Neural cell (in vitro differentiated cells): ENCODE measurements at regions not wholly inside any gene's neighbourhood (a gene's known extent, or its start where the extent isn't known, plus 50 kb on each side); places are given as distances from the start of the nearest gene placed in this dataset.
A peak's percentile ranks its signal among the peaks of the same experiment; 100 is the strongest.

Source experiments
- H2AFZ ChIP-seq: fragments of 200-600, 300-800 bp; sonication (generic), shearing (Covaris generic); 2 replicates; pipeline ENCODE4 v1.6.0; 2014; ENCODE audit warnings: low read depth, mild to moderate bottlenecking, antibody characterized with exemption, low read length, moderate library complexity
- H3F3A ChIP-seq: fragments of 200-600 bp; shearing (Covaris generic); 2 replicates; pipeline ENCODE4 v1.6.1; 2016; ENCODE audit warnings: mild to moderate bottlenecking, moderate library complexity, mixed read lengths, antibody characterized with exemption, low read length; ENCODE audit not compliant: insufficient read depth, poor library complexity, severe bottlenecking
- H3K27ac ChIP-seq: fragments of 200-600, 300-800 bp; sonication (generic), shearing (Covaris generic); 2 replicates; pipeline ENCODE4 v1.5.1; 2014; ENCODE audit warnings: mild to moderate bottlenecking, low read length, moderate library complexity
- H3K27me3 ChIP-seq: fragments of 300-800, 200-600 bp; sonication (generic), shearing (Covaris generic); 2 replicates; pipeline ENCODE4 v1.6.0; 2014; ENCODE audit warnings: mild to moderate bottlenecking, low read depth, low read length, moderate library complexity; ENCODE audit not compliant: insufficient read depth
- H3K36me3 ChIP-seq: fragments of 300-800, 200-600 bp; sonication (generic), shearing (Covaris generic); 2 replicates; pipeline ENCODE4 v1.5.1; 2014; ENCODE audit warnings: mild to moderate bottlenecking, antibody characterized with exemption, low read length, moderate library complexity; ENCODE audit not compliant: insufficient read depth
- H3K4me2 ChIP-seq: fragments of 300-800, 200-600 bp; sonication (generic), shearing (Covaris generic); 2 replicates; pipeline ENCODE4 v1.6.0; 2014; ENCODE audit warnings: mild to moderate bottlenecking, low read length
- H3K4me3 ChIP-seq: fragments of 300-800, 200-600 bp; sonication (generic), shearing (Covaris generic); 2 replicates; pipeline ENCODE4 v1.5.1; 2014; ENCODE audit warnings: mild to moderate bottlenecking, low read length, moderate library complexity
- H3K79me2 ChIP-seq: fragments of 200-600 bp; shearing (Covaris generic); replicated peaks from 2 replicates; pipeline ENCODE4 v1.6.0; 2014; ENCODE audit warnings: mild to moderate bottlenecking, low read length, moderate library complexity; ENCODE audit not compliant: insufficient read depth
- H3K9ac ChIP-seq: fragments of 300-800, 200-600 bp; sonication (generic), shearing (Covaris generic); 2 replicates; pipeline ENCODE4 v1.6.1; 2016; ENCODE audit warnings: mild to moderate bottlenecking, low read length, mixed read lengths
- H3K9me2 ChIP-seq: fragments of 200-600 bp; shearing (Covaris generic); 2 replicates; pipeline ENCODE4 v1.6.1; 2016; ENCODE audit warnings: mild to moderate bottlenecking, low read length, mixed read lengths; ENCODE audit not compliant: insufficient read depth
- H3K9me3 ChIP-seq: fragments of 200-600, 300-800 bp; sonication (generic), shearing (Covaris generic); 2 replicates; pipeline ENCODE4 v1.6.1; 2016; ENCODE audit warnings: mild to moderate bottlenecking, mixed run types, low read length, moderate library complexity, mixed read lengths
- H4K20me1 ChIP-seq: fragments of 200-600 bp; shearing (Covaris generic); 2 replicates; pipeline ENCODE4 v1.6.1; 2016; ENCODE audit warnings: mild to moderate bottlenecking, mixed run types; ENCODE audit not compliant: insufficient read depth
- EP300 ChIP-seq: fragments of 450-650 bp; conservative IDR thresholded peaks from 2 replicates; pipeline ENCODE4 v1.6.1; 2014; ENCODE audit warnings: antibody characterized with exemption, mild to moderate bottlenecking, moderate library complexity; ENCODE audit not compliant: poor library complexity, severe bottlenecking
- EZH2 ChIP-seq: fragments of 200-600, 300-800 bp; shearing (Covaris generic), sonication (generic); IDR thresholded peaks from 2 replicates; pipeline ENCODE4 v1.6.1; 2014; ENCODE audit warnings: antibody characterized with exemption, low read length, borderline replicate concordance, mild to moderate bottlenecking; ENCODE audit not compliant: insufficient read depth, poor library complexity, severe bottlenecking
- MXI1 ChIP-seq: fragments of 450-650 bp; conservative IDR thresholded peaks from 2 replicates; pipeline ENCODE4 v1.6.1; 2014; ENCODE audit warnings: antibody characterized with exemption, mild to moderate bottlenecking; ENCODE audit not compliant: poor library complexity, severe bottlenecking
- POLR2AphosphoS5 ChIP-seq: IDR thresholded peaks from 2 replicates; pipeline ENCODE4 v1.6.1; 2012
- RAD21 ChIP-seq: fragments of 450-650 bp; conservative IDR thresholded peaks from 2 replicates; pipeline ENCODE4 v1.6.1; 2014; ENCODE audit warnings: antibody characterized with exemption, mild to moderate bottlenecking, moderate library complexity
- REST ChIP-seq: IDR thresholded peaks from 2 replicates; pipeline ENCODE4 v1.6.1; 2012; ENCODE audit warnings: borderline replicate concordance
- SMC3 ChIP-seq: fragments of 450-650 bp; conservative IDR thresholded peaks from 2 replicates; pipeline ENCODE4 v1.6.1; 2014; ENCODE audit warnings: antibody characterized with exemption, mild to moderate bottlenecking, moderate library complexity; ENCODE audit not compliant: poor library complexity
- TAF1 ChIP-seq: IDR thresholded peaks from 2 replicates; pipeline ENCODE4 v1.6.1; 2012; ENCODE audit warnings: low read depth
- TF ChIP-seq, protein P1 (sequence below): fragments of 450-650 bp; IDR thresholded peaks from 2 replicates; pipeline ENCODE4 v1.5.1; 2014; ENCODE audit warnings: antibody characterized with exemption, mild to moderate bottlenecking, moderate library complexity; ENCODE audit not compliant: poor library complexity, severe bottlenecking

DNA sequence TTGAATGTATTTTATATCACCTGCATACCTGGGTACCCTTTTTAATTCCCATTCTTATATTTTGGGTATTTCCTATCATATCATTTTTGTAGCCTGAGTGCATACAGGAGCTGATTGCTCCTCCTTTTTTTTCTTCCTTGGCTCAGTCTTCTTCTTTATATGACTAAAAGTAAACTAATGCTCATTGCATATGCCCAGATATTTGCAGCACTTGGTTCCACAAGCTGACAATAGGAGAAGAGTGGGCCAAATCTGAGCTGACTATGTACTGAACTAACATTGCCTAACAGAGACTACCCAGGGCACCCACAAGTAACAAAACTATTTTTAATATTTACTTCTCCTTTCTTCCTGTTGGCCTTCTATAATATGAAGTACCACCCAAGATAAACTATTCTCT is 131.7 kb upstream of the SPOPL start:
- H3K9me3 ChIP-seq = no peaks in the 10 kb centered on the region
- H3K36me3 ChIP-seq = no peaks in the 10 kb centered on the region
- H3K9ac ChIP-seq = no peak overlapping the region
- no peaks in the 10 kb centered on the region for H3F3A ChIP-seq
- no peak overlapping the region for H3K27ac ChIP-seq
- TF ChIP-seq RAD21 = no peak
- TF ChIP-seq EP300 = no peak
- TF ChIP-seq TAF1 = no peak
- TF ChIP-seq EZH2 = no peak
- no peak for TF ChIP-seq MXI1
- TF ChIP-seq, protein P1, sequence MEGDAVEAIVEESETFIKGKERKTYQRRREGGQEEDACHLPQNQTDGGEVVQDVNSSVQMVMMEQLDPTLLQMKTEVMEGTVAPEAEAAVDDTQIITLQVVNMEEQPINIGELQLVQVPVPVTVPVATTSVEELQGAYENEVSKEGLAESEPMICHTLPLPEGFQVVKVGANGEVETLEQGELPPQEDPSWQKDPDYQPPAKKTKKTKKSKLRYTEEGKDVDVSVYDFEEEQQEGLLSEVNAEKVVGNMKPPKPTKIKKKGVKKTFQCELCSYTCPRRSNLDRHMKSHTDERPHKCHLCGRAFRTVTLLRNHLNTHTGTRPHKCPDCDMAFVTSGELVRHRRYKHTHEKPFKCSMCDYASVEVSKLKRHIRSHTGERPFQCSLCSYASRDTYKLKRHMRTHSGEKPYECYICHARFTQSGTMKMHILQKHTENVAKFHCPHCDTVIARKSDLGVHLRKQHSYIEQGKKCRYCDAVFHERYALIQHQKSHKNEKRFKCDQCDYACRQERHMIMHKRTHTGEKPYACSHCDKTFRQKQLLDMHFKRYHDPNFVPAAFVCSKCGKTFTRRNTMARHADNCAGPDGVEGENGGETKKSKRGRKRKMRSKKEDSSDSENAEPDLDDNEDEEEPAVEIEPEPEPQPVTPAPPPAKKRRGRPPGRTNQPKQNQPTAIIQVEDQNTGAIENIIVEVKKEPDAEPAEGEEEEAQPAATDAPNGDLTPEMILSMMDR = no peak
- no peak for TF ChIP-seq REST
- no peak for TF ChIP-seq POLR2AphosphoS5
- TF ChIP-seq SMC3 = no peak
- no peaks in the 10 kb centered on the region for H3K27me3 ChIP-seq
- H3K9me2 ChIP-seq = no peaks in the 10 kb centered on the region
- H3K4me3 ChIP-seq = no peak overlapping the region
- no peaks in the 10 kb centered on the region for H4K20me1 ChIP-seq
- H2AFZ ChIP-seq = no peak overlapping the region
- no peaks in the 10 kb centered on the region for H3K79me2 ChIP-seq
- H3K4me2 ChIP-seq = no peak overlapping the region

- Histone ChIP-seq H4K20me1 (no peaks in the 10 kb centered on the region), H3K9me3 (no peaks in the 10 kb centered on the region), H3K9me2 (no peaks in the 10 kb centered on the region), H3K36me3 (no peaks in the 10 kb centered on the region), H3K27ac (no peak overlapping the region), H3F3A (no peaks in the 10 kb centered on the region), H3K79me2 (no peaks in the 10 kb centered on the region), H3K9ac (no peak overlapping the region), H3K4me3 (no peak overlapping the region), H3K27me3 (no peaks in the 10 kb centered on the region), H2AFZ (no peak overlapping the region), H3K4me2 (no peak overlapping the region)
- TF ChIP-seq EP300 = no peak
- TF ChIP-seq REST = no peak
- no peak for TF ChIP-seq EZH2
- TF ChIP-seq POLR2AphosphoS5 = no peak
- TF ChIP-seq SMC3 = peak; percentile 87
- TF ChIP-seq MXI1 = no peak
- TF ChIP-seq RAD21 = peak; percentile 80
- TF ChIP-seq, protein P1 = peak; percentile 83
- TF ChIP-seq TAF1 = no peak
These were observed 127.6 kb upstream of the SPOPL start for GRCh38 chr2:138373993-138374408.
